Activated naive CD4-positive, alpha-beta T cell treated with anti-CD3 and anti-CD28 coated beads, Interleukin-2, amount 50 U/mL, for 24 hours (primary cell): ENCODE measurements at regions not wholly inside any gene's neighbourhood (a gene's known extent, or its start where the extent isn't known, plus 50 kb on each side); places are given as distances from the start of the nearest gene placed in this dataset.

Experiments
- H3K27ac Mint-ChIP-seq: one replicate; pipeline ENCODE4 v1.8.0; 2021; ENCODE audit warnings: mild to moderate bottlenecking, mixed read lengths
- H3K27me3 Mint-ChIP-seq: one replicate; pipeline ENCODE4 v1.8.0; 2021; ENCODE audit warnings: mixed read lengths
- H3K36me3 Mint-ChIP-seq: one replicate; pipeline ENCODE4 v1.8.0; 2021; ENCODE audit warnings: mixed read lengths
- H3K4me1 Mint-ChIP-seq: one replicate; pipeline ENCODE4 v1.8.0; 2021; ENCODE audit warnings: mixed read lengths
- H3K4me3 Mint-ChIP-seq: one replicate; pipeline ENCODE4 v1.8.0; 2021; ENCODE audit warnings: mild to moderate bottlenecking, mixed read lengths
- H3K9me3 Mint-ChIP-seq: one replicate; pipeline ENCODE4 v1.8.0; 2021; ENCODE audit warnings: mixed read lengths

- H3K27me3 Mint-ChIP-seq: peaks cover 3% of the 10 kb centered on the region
- H3K27ac Mint-ChIP-seq: no peak overlapping the region
- H3K4me3 Mint-ChIP-seq: no peak overlapping the region
- H3K4me1 Mint-ChIP-seq: no peaks in the 10 kb centered on the region
- no peaks in the 10 kb centered on the region for H3K9me3 Mint-ChIP-seq
- no peaks in the 10 kb centered on the region for H3K36me3 Mint-ChIP-seq
These were observed 302.9 kb downstream of the LMO7 start for GRCh38 chr13:75938811-75939560.

GRCh38 chr13:75936791-75937190 lies 300.7 kb downstream of the LMO7 start:
- Mint-ChIP-seq H3K27ac (no peak overlapping the region), H3K4me3 (no peak overlapping the region), H3K9me3 (no peaks in the 10 kb centered on the region), H3K27me3 (peaks cover 4% of the 10 kb centered on the region), H3K36me3 (no peaks in the 10 kb centered on the region), H3K4me1 (no peaks in the 10 kb centered on the region)

DNA sequence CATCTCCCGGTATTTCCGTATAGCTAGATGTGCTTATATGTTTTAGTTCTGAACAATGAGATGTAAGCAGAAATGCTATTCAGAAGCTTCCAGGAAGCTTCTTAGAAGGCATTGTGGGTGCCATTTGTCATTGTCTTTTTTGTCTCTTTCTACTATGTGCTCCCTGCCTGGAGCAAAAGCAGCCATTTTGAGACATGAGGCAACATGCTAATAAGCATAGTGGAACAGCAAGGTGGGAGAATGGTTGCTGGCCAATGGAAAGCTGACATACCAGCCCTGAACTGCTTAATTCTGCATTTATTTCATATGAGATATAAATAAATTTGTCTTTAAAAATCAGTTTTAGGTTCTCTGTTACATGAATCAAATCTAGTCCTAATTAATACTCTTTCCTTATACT lies 299.7 kb downstream of the LMO7 start:
- peaks cover 7% of the 10 kb centered on the region for H3K27me3 Mint-ChIP-seq

GRCh38 chr13:75934889-75935288 lies 298.8 kb downstream of the LMO7 start:
- Mint-ChIP-seq H3K4me3 (no peak overlapping the region), H3K27me3 (peaks cover 9% of the 10 kb centered on the region), H3K4me1 (no peaks in the 10 kb centered on the region), H3K9me3 (no peaks in the 10 kb centered on the region), H3K36me3 (no peaks in the 10 kb centered on the region), H3K27ac (no peak overlapping the region)

More for the DNA sequence above, 299.7 kb downstream of the LMO7 start:
- H3K9me3 Mint-ChIP-seq: no peaks in the 10 kb centered on the region
- no peak overlapping the region for H3K4me3 Mint-ChIP-seq
- H3K4me1 Mint-ChIP-seq: no peaks in the 10 kb centered on the region
- H3K36me3 Mint-ChIP-seq: no peaks in the 10 kb centered on the region
- no peak overlapping the region for H3K27ac Mint-ChIP-seq

- no peak overlapping the region for H3K4me3 Mint-ChIP-seq
- H3K36me3 Mint-ChIP-seq: no peaks in the 10 kb centered on the region
These were observed 296.5 kb downstream of the LMO7 start for GRCh38 chr13:75932636-75933035.

DNA sequence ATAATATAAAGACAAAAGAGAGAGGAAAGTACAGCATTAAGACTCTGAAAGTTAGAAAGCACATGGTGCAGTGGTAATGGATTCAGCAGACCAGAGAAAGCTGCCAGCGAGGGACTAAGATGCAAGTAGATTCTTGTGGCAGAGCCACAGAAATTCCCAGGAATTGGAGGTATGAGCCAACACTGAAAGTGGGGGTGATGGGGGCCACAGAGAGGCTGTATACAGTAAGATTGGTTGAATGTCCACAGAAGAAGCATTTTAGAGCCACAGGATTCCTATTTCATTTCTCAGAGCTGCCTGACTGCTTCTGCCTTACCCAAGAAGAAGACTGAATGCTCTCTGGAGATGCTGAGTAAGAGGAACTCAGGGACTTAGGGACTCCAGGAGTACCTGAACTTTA lies 295.0 kb downstream of the LMO7 start:
- no peaks in the 10 kb centered on the region for H3K4me1 Mint-ChIP-seq
- H3K9me3 Mint-ChIP-seq: no peaks in the 10 kb centered on the region
- peaks cover 13% of the 10 kb centered on the region for H3K27me3 Mint-ChIP-seq

More at GRCh38 chr13:75932636-75933035, 296.5 kb downstream of the LMO7 start:
- peaks cover 8% of the 10 kb centered on the region for H3K27me3 Mint-ChIP-seq
- H3K4me1 Mint-ChIP-seq: no peaks in the 10 kb centered on the region
- no peaks in the 10 kb centered on the region for H3K9me3 Mint-ChIP-seq
- H3K27ac Mint-ChIP-seq: no peak overlapping the region

GRCh38 chr13:75929076-75929475 lies 292.9 kb downstream of the LMO7 start:
- Mint-ChIP-seq H3K4me1 (no peaks in the 10 kb centered on the region), H3K36me3 (no peaks in the 10 kb centered on the region), H3K9me3 (no peaks in the 10 kb centered on the region), H3K4me3 (no peak overlapping the region), H3K27ac (no peak overlapping the region), H3K27me3 (peaks cover 13% of the 10 kb centered on the region)

More for the DNA sequence above, 295.0 kb downstream of the LMO7 start:
- Mint-ChIP-seq H3K4me3 (no peak overlapping the region), H3K36me3 (no peaks in the 10 kb centered on the region), H3K27ac (no peak overlapping the region)

- H3K9me3 Mint-ChIP-seq: no peaks in the 10 kb centered on the region
- no peak overlapping the region for H3K27ac Mint-ChIP-seq
- peaks cover 14% of the 10 kb centered on the region for H3K27me3 Mint-ChIP-seq
- no peaks in the 10 kb centered on the region for H3K36me3 Mint-ChIP-seq
- H3K4me1 Mint-ChIP-seq: no peaks in the 10 kb centered on the region
- H3K4me3 Mint-ChIP-seq: no peak overlapping the region
These were observed 291.1 kb downstream of the LMO7 start for GRCh38 chr13:75927183-75927669.

DNA sequence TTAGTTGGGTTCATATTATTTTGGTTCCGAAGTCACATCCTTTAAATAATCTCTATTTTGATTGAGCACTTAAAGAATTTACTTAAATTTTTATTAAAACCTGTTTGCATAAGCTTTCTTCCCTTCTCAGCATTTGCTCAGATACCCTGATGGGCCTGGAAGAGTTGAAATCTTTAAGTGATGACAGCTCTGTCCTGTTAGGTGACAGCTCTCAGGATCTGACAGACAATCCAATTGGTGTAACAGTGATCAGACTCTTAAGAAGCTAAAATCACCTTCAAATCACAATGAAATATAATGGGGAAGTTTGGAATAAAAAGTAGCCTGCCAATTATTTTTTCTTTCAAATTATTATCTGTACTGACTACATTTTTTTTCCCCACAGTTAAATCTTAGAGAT lies 284.4 kb downstream of the LMO7 start:
- Mint-ChIP-seq H3K27me3 (peaks cover 1% of the 10 kb centered on the region), H3K27ac (no peak overlapping the region), H3K4me1 (no peaks in the 10 kb centered on the region), H3K4me3 (no peak overlapping the region), H3K9me3 (no peaks in the 10 kb centered on the region), H3K36me3 (no peaks in the 10 kb centered on the region)

DNA sequence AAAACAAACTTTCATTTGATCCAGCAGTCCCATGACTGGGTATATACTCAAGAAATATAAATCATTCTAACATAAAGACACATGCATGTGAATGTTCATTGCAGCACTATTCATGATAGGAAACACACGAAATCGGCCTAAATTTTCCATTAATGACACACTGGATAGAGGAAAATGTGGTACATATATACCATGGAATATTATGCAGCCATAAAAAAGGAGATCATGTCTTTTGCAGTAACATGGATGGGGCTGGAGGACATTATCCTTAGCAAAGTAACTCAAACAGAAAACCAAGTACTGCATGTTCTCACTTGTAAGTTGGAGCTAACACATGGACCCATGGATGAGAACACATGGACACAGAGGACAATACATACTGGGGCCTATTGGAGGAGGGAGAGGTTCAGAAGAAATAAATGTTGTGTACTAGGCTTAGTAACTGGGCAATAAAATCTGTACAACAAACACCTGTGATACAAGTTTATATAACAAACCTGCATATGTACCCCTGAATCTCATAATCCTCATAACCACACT lies 283.6 kb downstream of the LMO7 start:
- H3K27ac Mint-ChIP-seq: no peak overlapping the region
- no peaks in the 10 kb centered on the region for H3K9me3 Mint-ChIP-seq
- H3K36me3 Mint-ChIP-seq: no peaks in the 10 kb centered on the region
- H3K27me3 Mint-ChIP-seq: peaks cover 1% of the 10 kb centered on the region
- H3K4me3 Mint-ChIP-seq: no peak overlapping the region
- H3K4me1 Mint-ChIP-seq: no peaks in the 10 kb centered on the region

GRCh38 chr13:75915066-75915465 lies 278.9 kb downstream of the LMO7 start:
- Mint-ChIP-seq H3K4me3 (no peak overlapping the region), H3K36me3 (no peaks in the 10 kb centered on the region), H3K27ac (no peak overlapping the region), H3K9me3 (no peaks in the 10 kb centered on the region), H3K4me1 (no peaks in the 10 kb centered on the region), H3K27me3 (peaks cover 1% of the 10 kb centered on the region)

- no peak overlapping the region for H3K4me3 Mint-ChIP-seq
- no peaks in the 10 kb centered on the region for H3K4me1 Mint-ChIP-seq
- H3K9me3 Mint-ChIP-seq: no peaks in the 10 kb centered on the region
- no peak overlapping the region for H3K27ac Mint-ChIP-seq
- H3K36me3 Mint-ChIP-seq: no peaks in the 10 kb centered on the region
- H3K27me3 Mint-ChIP-seq: peaks cover 1% of the 10 kb centered on the region
These were observed 277.8 kb downstream of the LMO7 start for GRCh38 chr13:75913925-75914324.

GRCh38 chr13:75910591-75910990 lies 274.5 kb downstream of the LMO7 start:
- H3K27me3 Mint-ChIP-seq: peaks cover 6% of the 10 kb centered on the region
- H3K4me3 Mint-ChIP-seq: no peak overlapping the region
- H3K9me3 Mint-ChIP-seq: no peaks in the 10 kb centered on the region
- no peak overlapping the region for H3K27ac Mint-ChIP-seq
- no peaks in the 10 kb centered on the region for H3K36me3 Mint-ChIP-seq
- H3K4me1 Mint-ChIP-seq: no peaks in the 10 kb centered on the region
